Activated CD4-positive, alpha-beta T cell treated with anti-CD3 and anti-CD28 coated beads for 36 hours (primary cell): ENCODE measurements at regions not wholly inside any gene's neighbourhood (a gene's known extent, or its start where the extent isn't known, plus 50 kb on each side); places are given as distances from the start of the nearest gene placed in this dataset.

Source experiments
- ATAC-seq: fragments of 200-7000 bp; cut with Tn5 transposase; one replicate; pipeline ENCODE4 v1.10.0; 2021; ENCODE audit warnings: mild to moderate bottlenecking, moderate library complexity
- CTCF ChIA-PET: fragments of 350-600 bp; sonication (Branson Sonifier 250); formaldehyde crosslinking; loops from one replicate; lab custom pipeline; 2021; ENCODE audit warnings: antibody characterized with exemption; lab: Charles Lee
- POLR2A ChIA-PET: fragments of 350-600 bp; sonication (Branson Sonifier 250); formaldehyde crosslinking; loops from one replicate; lab custom pipeline; 2021; ENCODE audit warnings: antibody characterized with exemption, inconsistent platforms; lab: Charles Lee
- DNase-seq: peaks from one replicate; pipeline ENCODE4 v3.0.0-alpha.2; 2020
- H3K27ac Mint-ChIP-seq: one replicate; pipeline ENCODE4 v1.8.0; 2021; ENCODE audit warnings: mixed read lengths
- H3K27me3 Mint-ChIP-seq: one replicate; pipeline ENCODE4 v1.8.0; 2021; ENCODE audit warnings: mixed read lengths
- H3K36me3 Mint-ChIP-seq: one replicate; pipeline ENCODE4 v1.8.0; 2021; ENCODE audit warnings: low read depth, mixed read lengths
- H3K4me1 Mint-ChIP-seq: one replicate; pipeline ENCODE4 v1.8.0; 2021; ENCODE audit warnings: mixed read lengths
- H3K4me3 Mint-ChIP-seq: one replicate; pipeline ENCODE4 v1.8.0; 2021; ENCODE audit warnings: mild to moderate bottlenecking, moderate library complexity, mixed read lengths
- H3K9me3 Mint-ChIP-seq: one replicate; pipeline ENCODE4 v1.8.0; 2021; ENCODE audit warnings: low read depth, mixed read lengths
- intact Hi-C, 2 experiments: fragments of 100-400 bp; cut with DNase I in 1 of 2; cut with micrococcal nuclease in 1 of 2; formaldehyde crosslinking; loops; one replicate each; pipeline versions ENCODE4 v1.14.2 to v1.15.1; 2022 to 2024; cut with DNase I, micrococcal nuclease

GRCh38 chr18:34352385-34353163 is 127.9 kb upstream of the NOL4 start:
- no peak for DNase-seq
- ChIA-PET CTCF (no interaction called here), POLR2A (no interaction called here)
- no peaks in the 10 kb centered on the region for H3K36me3 Mint-ChIP-seq
- intact Hi-C loops: no loop called here
- H3K27me3 Mint-ChIP-seq: no peaks in the 10 kb centered on the region
- H3K9me3 Mint-ChIP-seq: no peaks in the 10 kb centered on the region
- ATAC-seq: no peak
- no peak overlapping the region for H3K27ac Mint-ChIP-seq
- no peaks in the 10 kb centered on the region for H3K4me1 Mint-ChIP-seq
- no peak overlapping the region for H3K4me3 Mint-ChIP-seq

GRCh38 chr18:34354351-34354750 is 129.6 kb upstream of the NOL4 start:
- ChIA-PET CTCF (no interaction called here), POLR2A (no interaction called here)
- H3K27ac Mint-ChIP-seq: no peak overlapping the region
- peaks cover 2% of the 10 kb centered on the region for H3K9me3 Mint-ChIP-seq
- no peak overlapping the region for H3K4me3 Mint-ChIP-seq
- ATAC-seq: no peak
- no peaks in the 10 kb centered on the region for H3K4me1 Mint-ChIP-seq
- DNase-seq: no peak
- intact Hi-C loops: no loop called here
- H3K27me3 Mint-ChIP-seq: no peaks in the 10 kb centered on the region
- no peaks in the 10 kb centered on the region for H3K36me3 Mint-ChIP-seq

- intact Hi-C loops: no loop called here
- Mint-ChIP-seq H3K9me3 (peaks cover 4% of the 10 kb centered on the region), H3K27ac (no peak overlapping the region), H3K4me1 (no peaks in the 10 kb centered on the region), H3K36me3 (no peaks in the 10 kb centered on the region), H3K4me3 (no peak overlapping the region), H3K27me3 (no peaks in the 10 kb centered on the region)
- DNase-seq (no peak), ATAC-seq (no peak)
- CTCF ChIA-PET: no interaction called here
- POLR2A ChIA-PET: no interaction called here
Measured at GRCh38 chr18:34357944-34358580, 133.3 kb upstream of the NOL4 start.

GRCh38 chr18:34358923-34359322 is 134.2 kb upstream of the NOL4 start:
- ChIA-PET CTCF (no interaction called here), POLR2A (no interaction called here)
- H3K9me3 Mint-ChIP-seq: peaks cover 4% of the 10 kb centered on the region
- intact Hi-C loops: no loop called here
- DNase-seq: peak; percentile 3
- peak; percentile 57 for ATAC-seq
- H3K27me3 Mint-ChIP-seq: no peaks in the 10 kb centered on the region
- no peaks in the 10 kb centered on the region for H3K36me3 Mint-ChIP-seq
- no peak overlapping the region for H3K27ac Mint-ChIP-seq
- H3K4me3 Mint-ChIP-seq: no peak overlapping the region
- no peaks in the 10 kb centered on the region for H3K4me1 Mint-ChIP-seq

- ChIA-PET POLR2A (no interaction called here), CTCF (no interaction called here)
- no peaks in the 10 kb centered on the region for H3K27me3 Mint-ChIP-seq
- intact Hi-C loops: no loop called here
- no peaks in the 10 kb centered on the region for H3K4me1 Mint-ChIP-seq
- ATAC-seq (no peak), DNase-seq (no peak)
- peaks cover 2% of the 10 kb centered on the region for H3K9me3 Mint-ChIP-seq
- no peaks in the 10 kb centered on the region for H3K36me3 Mint-ChIP-seq
- no peak overlapping the region for H3K4me3 Mint-ChIP-seq
- H3K27ac Mint-ChIP-seq: no peak overlapping the region
Measured at GRCh38 chr18:34364699-34365098, 140.0 kb upstream of the NOL4 start.

GRCh38 chr18:34370704-34371395 is 146.1 kb upstream of the NOL4 start:
- ATAC-seq: no peak
- Mint-ChIP-seq H3K27ac (no peak overlapping the region), H3K4me3 (no peak overlapping the region), H3K9me3 (peaks cover 2% of the 10 kb centered on the region), H3K4me1 (no peaks in the 10 kb centered on the region), H3K27me3 (no peaks in the 10 kb centered on the region), H3K36me3 (no peaks in the 10 kb centered on the region)
- intact Hi-C loops: no loop called here
- DNase-seq: no peak
- CTCF ChIA-PET: no interaction called here
- POLR2A ChIA-PET: no interaction called here

GRCh38 chr18:34380326-34380725 is 155.6 kb upstream of the NOL4 start:
- Mint-ChIP-seq H3K4me3 (no peak overlapping the region), H3K4me1 (no peaks in the 10 kb centered on the region), H3K27ac (no peak overlapping the region), H3K36me3 (no peaks in the 10 kb centered on the region), H3K27me3 (no peaks in the 10 kb centered on the region), H3K9me3 (peaks cover 3% of the 10 kb centered on the region)
- intact Hi-C loops: no loop called here
- ChIA-PET POLR2A (no interaction called here), CTCF (no interaction called here)
- no peak for ATAC-seq
- DNase-seq: no peak

- DNase-seq (no peak), ATAC-seq (no peak)
- Mint-ChIP-seq H3K27me3 (no peaks in the 10 kb centered on the region), H3K27ac (no peak overlapping the region), H3K4me3 (no peak overlapping the region), H3K9me3 (no peaks in the 10 kb centered on the region), H3K4me1 (no peaks in the 10 kb centered on the region), H3K36me3 (no peaks in the 10 kb centered on the region)
- ChIA-PET POLR2A (no interaction called here), CTCF (no interaction called here)
- intact Hi-C loops: no loop called here
Measured at GRCh38 chr18:34385311-34385710, 160.6 kb upstream of the NOL4 start.

- ChIA-PET POLR2A (no interaction called here), CTCF (no interaction called here)
- Mint-ChIP-seq H3K36me3 (no peaks in the 10 kb centered on the region), H3K27me3 (no peaks in the 10 kb centered on the region), H3K27ac (no peak overlapping the region), H3K4me1 (no peaks in the 10 kb centered on the region), H3K9me3 (no peaks in the 10 kb centered on the region), H3K4me3 (no peak overlapping the region)
- DNase-seq: no peak
- intact Hi-C loops: no loop called here
- no peak for ATAC-seq
Measured at GRCh38 chr18:34386803-34387202, 162.1 kb upstream of the NOL4 start.

GRCh38 chr18:34397286-34397896 is 172.7 kb upstream of the NOL4 start:
- intact Hi-C loops: loop anchor here in 1 of 2 experiments (10.0 kb wide), 1 partner anchor 57 kb away; no protein-coding TSS in a partner anchor
- Mint-ChIP-seq H3K27me3 (no peaks in the 10 kb centered on the region), H3K36me3 (no peaks in the 10 kb centered on the region), H3K4me1 (no peaks in the 10 kb centered on the region), H3K27ac (no peak overlapping the region), H3K4me3 (no peak overlapping the region), H3K9me3 (peaks cover 2% of the 10 kb centered on the region)
- ChIA-PET CTCF (no interaction called here), POLR2A (no interaction called here)
- DNase-seq (no peak), ATAC-seq (no peak)

- POLR2A ChIA-PET: no interaction called here
- H3K4me1 Mint-ChIP-seq: no peaks in the 10 kb centered on the region
- intact Hi-C loops: loop anchor here in 1 of 2 experiments (10.0 kb wide), 1 partner anchor 55 kb away; no protein-coding TSS in a partner anchor
Measured at GRCh38 chr18:34399892-34400291, 175.2 kb upstream of the NOL4 start.

More at GRCh38 chr18:34399892-34400291, 175.2 kb upstream of the NOL4 start:
- Mint-ChIP-seq H3K9me3 (peaks cover 2% of the 10 kb centered on the region), H3K27me3 (no peaks in the 10 kb centered on the region), H3K36me3 (no peaks in the 10 kb centered on the region), H3K4me3 (no peak overlapping the region), H3K27ac (no peak overlapping the region)
- CTCF ChIA-PET: no interaction called here
- ATAC-seq (no peak), DNase-seq (no peak)
